ENCODE measurements at regions not wholly inside any gene's neighbourhood (a gene's known extent, or its start where the extent isn't known, plus 50 kb on each side); places are given as distances from the start of the nearest gene placed in this dataset.

- Histone ChIP-seq H3K4me1 (replicated peaks in 1 of 4; ENCODE audit: control insufficient read depth in 3 of 4, insufficient read depth in 4 of 4, low read length in 3 of 4) (no peaks in the 10 kb centered on the region), H2AK5ac (ENCODE audit: low read depth, low read length) (no peak overlapping the region), H3K18ac (ENCODE audit: extremely low read depth, low read length) (no peak overlapping the region), H2BK12ac (ENCODE audit: low read depth, low read length) (no peak overlapping the region), H3K4ac (replicated peaks; ENCODE audit: insufficient read length, low read depth, low read length) (no peak overlapping the region), H4K5ac (ENCODE audit: insufficient read length, low read depth, low read length) (no peak overlapping the region), H2AFZ (ENCODE audit: low read length) (no peak overlapping the region), H3K14ac (ENCODE audit: insufficient read length) (no peak overlapping the region), H4K20me1 (replicated peaks in 1 of 2; ENCODE audit: control insufficient read depth in 1 of 2, insufficient read depth in 2 of 2, low read length in 2 of 2) (no peaks in the 10 kb centered on the region), H3K23ac (ENCODE audit: insufficient read length) (no peak overlapping the region), H3K4me2 (ENCODE audit: insufficient read depth in 1 of 2, low read depth in 2 of 2, low read length in 2 of 2) (no peak overlapping the region), H3K27me3 (replicated peaks in 1 of 4; ENCODE audit: control insufficient read depth in 3 of 4, extremely low read depth in 1 of 4, insufficient read depth in 3 of 4, low read length in 3 of 4) (no peaks in the 10 kb centered on the region), H2BK15ac (ENCODE audit: low read length) (no peak overlapping the region), H2BK120ac (replicated peaks; ENCODE audit: low read depth, low read length) (no peak overlapping the region), H2BK20ac (ENCODE audit: low read length) (no peak overlapping the region), H3K23me2 (ENCODE audit: low read depth, low read length) (no peaks in the 10 kb centered on the region), H4K91ac (replicated peaks; ENCODE audit: insufficient read length, low read length) (no peak overlapping the region), H4K8ac (ENCODE audit: extremely low read depth, insufficient read depth, low read length) (no peak overlapping the region), H3K4me3 (ENCODE audit: extremely low read depth in 1 of 4, insufficient read depth in 2 of 4, low read depth in 3 of 4, low read length in 4 of 4) (no peak overlapping the region), H3K79me2 (ENCODE audit: control insufficient read depth in 1 of 2, insufficient read depth in 2 of 2, low read length in 2 of 2) (no peaks in the 10 kb centered on the region), H3K36me3 (ENCODE audit: control insufficient read depth in 2 of 4, insufficient read depth in 4 of 4, low read length in 3 of 4) (no peaks in the 10 kb centered on the region), H3K9me3 (ENCODE audit: insufficient read depth in 2 of 2, low read depth in 1 of 2, low read length in 1 of 2) (0 out of 4 replicates have a peak, but pooled peaks cover 0 to 3% of the 10 kb centered on the region in 2 experiments), H2BK5ac (ENCODE audit: low read depth, low read length) (no peak overlapping the region), H3K9ac (replicated peaks in 1 of 4; ENCODE audit: extremely low read depth in 1 of 4, low read depth in 3 of 4, low read length in 3 of 4) (no peak overlapping the region), H3K27ac (ENCODE audit: low read depth, low read length) (no peak overlapping the region), H3K79me1 (ENCODE audit: low read depth, low read length) (no peaks in the 10 kb centered on the region), H3K56ac (replicated peaks; ENCODE audit: insufficient read length, low read depth, low read length) (no peak overlapping the region)
- POLR2A ChIA-PET (ENCODE audit: partially characterized antibody) = no interaction called here
- CTCF ChIA-PET (ENCODE audit: partially characterized antibody) = no interaction called here
- DNase-seq (ENCODE audit: low read depth in 1 of 2, low spot score in 2 of 2) (no peak), FAIRE-seq (no peak)
- TF ChIP-seq ATF2 (IDR thresholded peaks at IDR 0.05; ENCODE audit: low read length) = no peak
- no peak for TF ChIP-seq NANOG (IDR thresholded peaks at IDR 0.05; ENCODE audit: insufficient read depth, low read depth, low read length, poor library complexity, severe bottlenecking)
- no peak for TF ChIP-seq ATF3 (IDR thresholded peaks at IDR 0.05; ENCODE audit: insufficient read depth, low read depth, low read length)
- TF ChIP-seq, protein P1, sequence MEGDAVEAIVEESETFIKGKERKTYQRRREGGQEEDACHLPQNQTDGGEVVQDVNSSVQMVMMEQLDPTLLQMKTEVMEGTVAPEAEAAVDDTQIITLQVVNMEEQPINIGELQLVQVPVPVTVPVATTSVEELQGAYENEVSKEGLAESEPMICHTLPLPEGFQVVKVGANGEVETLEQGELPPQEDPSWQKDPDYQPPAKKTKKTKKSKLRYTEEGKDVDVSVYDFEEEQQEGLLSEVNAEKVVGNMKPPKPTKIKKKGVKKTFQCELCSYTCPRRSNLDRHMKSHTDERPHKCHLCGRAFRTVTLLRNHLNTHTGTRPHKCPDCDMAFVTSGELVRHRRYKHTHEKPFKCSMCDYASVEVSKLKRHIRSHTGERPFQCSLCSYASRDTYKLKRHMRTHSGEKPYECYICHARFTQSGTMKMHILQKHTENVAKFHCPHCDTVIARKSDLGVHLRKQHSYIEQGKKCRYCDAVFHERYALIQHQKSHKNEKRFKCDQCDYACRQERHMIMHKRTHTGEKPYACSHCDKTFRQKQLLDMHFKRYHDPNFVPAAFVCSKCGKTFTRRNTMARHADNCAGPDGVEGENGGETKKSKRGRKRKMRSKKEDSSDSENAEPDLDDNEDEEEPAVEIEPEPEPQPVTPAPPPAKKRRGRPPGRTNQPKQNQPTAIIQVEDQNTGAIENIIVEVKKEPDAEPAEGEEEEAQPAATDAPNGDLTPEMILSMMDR (IDR thresholded peaks at IDR 0.05; ENCODE audit: control extremely low read depth in 1 of 3, insufficient read depth in 1 of 3, low read depth in 1 of 3, low read length in 3 of 3) = no peak
- TF ChIP-seq HDAC6 (IDR thresholded peaks at IDR 0.05; ENCODE audit: low read depth, low read length) = no peak
- no peak for TF ChIP-seq CBX5 (IDR thresholded peaks at IDR 0.05; ENCODE audit: low read depth, low read length)
- no peak for TF ChIP-seq CEBPB (IDR thresholded peaks at IDR 0.05; ENCODE audit: low read depth, low read length)
- TF ChIP-seq BRCA1 (IDR thresholded peaks at IDR 0.05; ENCODE audit: low read depth, low read length) = no peak
- no peak for TF ChIP-seq ZNF274 (IDR thresholded peaks at IDR 0.05; ENCODE audit: borderline replicate concordance, extremely low read depth, low read length)
- no peak for TF ChIP-seq E2F6 (IDR thresholded peaks at IDR 0.05)
These were observed 83.5 kb upstream of the RGMB start for GRCh38 chr5:98690002-98690401.

All from H1 (cell line).